GM13977 (cell line): ENCODE measurements at regions not wholly inside any gene's neighbourhood (a gene's known extent, or its start where the extent isn't known, plus 50 kb on each side); places are given as distances from the start of the nearest gene placed in this dataset.
"Not testable (repeated sequence)": the region's sequence is repeated elsewhere in the genome, so short reads cannot be mapped to it uniquely, and the experiment has no call there.

ENCODE experiments used
- DNase-seq: peaks from one replicate; pipeline ENCODE4 v3.0.0; 2012; ENCODE audit warnings: low spot score
- in situ Hi-C: fragments of 300-500 bp; cut with MboI; formaldehyde crosslinking; loops from one replicate; pipeline ENCODE4 v1.12.0; 2022; ENCODE audit warnings: low sequenced_read_pairs, low pct_unique_long_range_greater_than_20kb, mixed read lengths, inconsistent platforms; ENCODE audit not compliant: unreplicated experiment
- TF ChIP-seq, protein P1 (sequence below): IDR thresholded peaks from 2 replicates; pipeline ENCODE4 v1.5.1; 2012; ENCODE audit warnings: mild to moderate bottlenecking, control low read depth; ENCODE audit not compliant: insufficient read depth; ENCODE audit errors: extremely low read depth, missing control alignments

DNA sequence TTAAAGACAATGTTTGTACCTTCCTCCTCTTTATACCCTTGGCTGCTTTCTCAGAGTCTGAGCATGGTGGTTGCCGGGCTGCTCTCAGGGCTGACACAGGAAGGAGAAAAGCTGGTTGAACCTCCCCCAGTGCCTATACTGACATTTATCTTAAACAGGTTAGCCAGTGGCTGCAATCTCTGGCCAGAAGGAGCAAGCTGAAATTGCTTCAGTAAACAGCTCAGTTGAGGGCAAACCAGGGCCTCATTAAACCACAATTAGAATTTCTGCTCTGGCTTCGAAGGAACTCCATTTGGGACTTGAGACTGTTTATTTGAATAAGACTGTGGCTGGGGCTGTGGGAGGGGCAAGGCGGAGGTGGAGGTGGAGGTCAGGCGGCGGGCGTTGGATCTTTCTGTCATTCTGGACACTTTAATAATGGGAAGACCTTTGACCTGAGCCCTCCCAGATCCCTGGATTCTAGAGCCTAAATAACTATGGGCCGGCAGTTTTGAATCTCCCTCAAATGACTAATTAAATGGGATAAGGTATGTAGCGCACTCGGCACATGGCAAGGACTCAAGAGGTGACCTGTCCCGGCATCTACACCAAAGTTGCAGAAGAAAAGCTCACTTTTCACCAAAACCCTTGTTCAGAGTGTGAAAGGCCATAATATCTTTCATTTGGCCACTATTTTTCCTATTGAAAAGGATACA, 120.6 kb upstream of the MYCN start:
- no peak for DNase-seq
- TF ChIP-seq, protein P1, sequence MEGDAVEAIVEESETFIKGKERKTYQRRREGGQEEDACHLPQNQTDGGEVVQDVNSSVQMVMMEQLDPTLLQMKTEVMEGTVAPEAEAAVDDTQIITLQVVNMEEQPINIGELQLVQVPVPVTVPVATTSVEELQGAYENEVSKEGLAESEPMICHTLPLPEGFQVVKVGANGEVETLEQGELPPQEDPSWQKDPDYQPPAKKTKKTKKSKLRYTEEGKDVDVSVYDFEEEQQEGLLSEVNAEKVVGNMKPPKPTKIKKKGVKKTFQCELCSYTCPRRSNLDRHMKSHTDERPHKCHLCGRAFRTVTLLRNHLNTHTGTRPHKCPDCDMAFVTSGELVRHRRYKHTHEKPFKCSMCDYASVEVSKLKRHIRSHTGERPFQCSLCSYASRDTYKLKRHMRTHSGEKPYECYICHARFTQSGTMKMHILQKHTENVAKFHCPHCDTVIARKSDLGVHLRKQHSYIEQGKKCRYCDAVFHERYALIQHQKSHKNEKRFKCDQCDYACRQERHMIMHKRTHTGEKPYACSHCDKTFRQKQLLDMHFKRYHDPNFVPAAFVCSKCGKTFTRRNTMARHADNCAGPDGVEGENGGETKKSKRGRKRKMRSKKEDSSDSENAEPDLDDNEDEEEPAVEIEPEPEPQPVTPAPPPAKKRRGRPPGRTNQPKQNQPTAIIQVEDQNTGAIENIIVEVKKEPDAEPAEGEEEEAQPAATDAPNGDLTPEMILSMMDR: no peak
- in situ Hi-C loops: no loop called here

DNA sequence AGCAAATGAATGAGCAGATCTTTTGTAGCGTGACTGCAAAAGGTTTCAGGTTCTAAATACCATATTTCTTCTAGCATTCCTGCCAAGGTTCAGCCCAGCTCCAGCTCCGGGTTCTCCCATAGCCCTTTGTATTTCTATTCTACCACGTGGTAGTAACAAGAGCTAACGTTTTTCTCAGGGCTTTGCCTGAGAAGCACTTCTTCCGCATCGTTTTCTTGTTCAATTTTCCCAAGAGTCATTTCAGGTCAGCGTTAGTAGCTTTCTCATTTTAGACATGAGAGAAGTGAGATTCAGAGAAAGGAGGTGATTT, 120.1 kb upstream of the MYCN start:
- in situ Hi-C loops: no loop called here
- DNase-seq: no peak
- TF ChIP-seq, protein P1: no peak

DNA sequence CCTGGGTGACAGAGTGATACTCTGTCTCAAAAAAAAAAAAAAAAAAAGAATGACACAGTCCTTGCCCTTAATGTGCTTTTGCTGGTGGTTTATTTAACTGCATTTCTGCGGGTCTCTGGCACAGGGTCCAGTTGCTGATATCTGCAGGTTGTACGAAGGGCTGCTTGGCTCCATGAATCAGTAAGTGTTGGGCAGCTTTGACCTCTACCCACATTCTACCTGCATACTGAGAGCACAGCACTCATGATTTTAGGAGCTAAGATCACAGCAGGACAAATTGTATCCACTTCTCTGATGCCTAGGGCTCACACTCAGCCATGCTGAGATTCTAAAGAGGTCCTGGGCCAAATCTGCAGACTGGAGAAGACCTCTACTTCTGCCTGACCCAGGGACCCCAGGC, 119.4 kb upstream of the MYCN start:
- DNase-seq: no peak
- TF ChIP-seq, protein P1: no peak
- in situ Hi-C loops: no loop called here

DNA sequence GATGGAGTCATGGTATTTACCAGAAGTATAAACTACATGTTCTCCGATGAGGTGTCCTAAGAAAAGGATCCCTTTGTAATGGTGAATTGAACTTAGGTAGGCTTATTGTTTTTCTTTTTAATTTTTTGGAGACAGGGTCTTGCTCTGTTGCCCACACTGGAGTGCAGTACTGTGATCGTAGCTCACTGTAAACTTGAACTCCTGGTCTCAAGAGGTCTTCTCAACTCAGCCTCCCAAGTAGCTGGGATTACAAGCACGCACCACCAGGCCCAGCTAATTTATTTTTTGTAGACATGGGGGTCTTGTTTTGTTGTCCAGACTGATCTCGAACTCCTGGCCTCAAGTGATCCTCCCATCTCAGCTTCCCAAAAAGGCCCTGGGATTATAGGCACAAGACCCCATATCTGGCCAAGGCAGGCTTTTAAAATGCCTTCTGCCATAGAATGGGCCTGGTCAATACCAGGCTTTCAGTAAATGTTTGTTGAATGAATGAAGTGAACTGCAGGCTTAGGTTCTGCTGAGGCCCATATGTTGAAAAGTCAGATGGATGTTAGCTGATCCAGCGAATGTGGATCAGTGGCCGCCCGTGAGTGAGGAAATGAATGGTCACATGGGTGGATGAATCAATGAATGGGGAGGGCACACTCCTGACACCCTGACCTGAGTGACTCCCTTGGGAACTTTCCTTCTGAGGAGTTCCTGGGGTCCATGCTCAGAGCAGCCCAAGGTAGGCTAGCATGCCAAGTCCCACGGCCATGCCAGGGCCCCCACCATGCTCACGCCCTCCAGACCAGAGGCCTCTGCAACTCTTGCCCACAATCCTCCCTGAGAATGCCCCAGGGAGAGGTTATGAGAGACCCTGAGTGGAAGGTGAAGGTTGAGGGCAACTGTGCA, 118.0 kb upstream of the MYCN start:
- DNase-seq: no peak
- TF ChIP-seq, protein P1: no peak
- in situ Hi-C loops: no loop called here

DNA sequence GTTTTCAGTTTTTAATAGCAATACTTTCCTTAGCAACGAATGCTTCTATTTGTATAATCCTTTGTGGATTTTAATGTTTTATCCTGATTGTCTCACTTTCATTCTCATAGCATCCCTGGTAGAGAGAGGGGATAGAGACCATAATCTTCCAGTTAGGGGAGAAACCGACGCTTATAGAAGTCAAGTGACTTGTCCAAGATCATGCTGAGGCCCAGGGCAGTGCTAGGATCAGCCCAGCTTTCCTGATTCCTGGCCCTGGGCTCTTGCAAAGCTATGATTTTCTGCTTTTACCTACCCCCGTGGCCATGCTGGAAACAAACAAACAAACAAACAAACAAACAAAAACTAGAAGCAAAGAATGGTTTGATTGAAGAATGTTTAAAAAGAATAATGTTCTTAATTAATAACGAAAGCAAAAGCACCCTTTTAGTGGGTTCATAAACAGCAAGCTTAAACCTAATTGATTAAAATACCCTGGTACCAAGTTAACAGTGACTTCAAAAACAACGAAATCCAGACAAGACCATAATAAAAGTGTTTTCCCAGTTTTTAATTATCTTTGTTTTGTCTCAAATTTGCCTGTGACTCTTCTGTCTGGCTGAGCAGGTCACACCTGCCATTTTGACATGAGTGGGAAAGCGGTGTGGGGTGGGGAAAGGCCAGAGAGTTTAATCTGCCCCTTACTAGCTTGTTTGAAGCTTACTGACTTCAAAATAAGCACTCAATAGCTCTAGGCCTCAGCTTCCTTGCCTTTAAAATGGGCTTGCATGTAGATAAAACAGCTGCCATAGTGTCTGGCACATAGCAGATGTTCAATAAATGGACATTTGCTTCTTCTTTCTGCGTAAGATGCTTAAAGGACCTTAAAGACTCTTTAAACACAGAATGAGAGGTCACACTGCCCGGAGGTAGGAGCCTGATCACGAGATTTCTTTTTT, 116.6 kb upstream of the MYCN start:
- in situ Hi-C loops: no loop called here
- TF ChIP-seq, protein P1: no peak
- no peak for DNase-seq

DNA sequence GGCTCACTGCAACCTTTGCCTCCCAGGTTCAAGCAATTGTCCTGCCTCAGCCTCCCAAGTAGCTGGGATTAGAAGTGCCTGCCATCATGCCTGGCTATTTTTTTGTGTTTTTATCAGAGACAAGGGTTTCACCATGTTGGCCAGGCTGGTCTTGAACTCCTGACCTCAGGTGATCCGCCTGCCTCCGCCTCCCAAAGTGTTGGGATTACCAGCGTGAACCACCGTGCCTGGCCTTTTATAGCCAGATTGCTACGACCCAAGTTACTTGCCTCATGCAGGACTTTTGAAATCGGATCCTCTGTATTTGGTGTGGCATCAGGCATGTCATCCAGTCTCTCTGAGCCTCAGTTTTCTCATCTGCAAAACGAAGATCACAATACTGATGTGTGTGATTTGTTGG, 115.9 kb upstream of the MYCN start:
- in situ Hi-C loops, DNase-seq: not testable (repeated sequence)
